ENCODE measurements at regions not wholly inside any gene's neighbourhood (a gene's known extent, or its start where the extent isn't known, plus 50 kb on each side); places are given as distances from the start of the nearest gene placed in this dataset.

GRCh38 chr5:7329712-7330111 lies 66.2 kb upstream of the ADCY2 start:
- Histone ChIP-seq H3K27me3 (replicated peaks) (no peaks in the 10 kb centered on the region), H3K9me3 (replicated peaks) (no peaks in the 10 kb centered on the region), H3K36me3 (no peaks in the 10 kb centered on the region), H3K4me3 (no peak overlapping the region), H3K27ac (peak overlapping the region; percentile 84), H3K4me1 (replicated peaks) (peaks cover 28% of the 10 kb centered on the region)
- no peak for DNase-seq (ENCODE audit: low read depth in 1 of 2, low spot score in 2 of 2)

GRCh38 chr5:7330256-7330655 lies 65.7 kb upstream of the ADCY2 start:
- peak; percentile 58 to 91 for DNase-seq (ENCODE audit: low read depth in 1 of 2, low spot score in 2 of 2)

GRCh38 chr5:7331131-7331530 lies 64.8 kb upstream of the ADCY2 start:
- no peak for DNase-seq (ENCODE audit: low read depth in 1 of 2, low spot score in 2 of 2)
- no peak overlapping the region for H3K4me3 ChIP-seq
- H3K36me3 ChIP-seq, result no peaks in the 10 kb centered on the region
- no peaks in the 10 kb centered on the region for H3K27me3 ChIP-seq (replicated peaks)
- peaks cover 28% of the 10 kb centered on the region for H3K4me1 ChIP-seq (replicated peaks)
- no peak overlapping the region; the same call in 1 of the 2 replicates for H3K27ac ChIP-seq
- H3K9me3 ChIP-seq (replicated peaks), result no peaks in the 10 kb centered on the region

More at GRCh38 chr5:7330256-7330655, 65.7 kb upstream of the ADCY2 start:
- Histone ChIP-seq H3K4me1 (replicated peaks) (peaks cover 28% of the 10 kb centered on the region), H3K9me3 (replicated peaks) (no peaks in the 10 kb centered on the region), H3K27ac (peak overlapping the region; percentile 84), H3K4me3 (no peak overlapping the region), H3K36me3 (no peaks in the 10 kb centered on the region), H3K27me3 (replicated peaks) (no peaks in the 10 kb centered on the region)

Data from SJSA1 (cell line).